Common myeloid progenitor, CD34-positive (primary cell): ENCODE measurements at regions not wholly inside any gene's neighbourhood (a gene's known extent, or its start where the extent isn't known, plus 50 kb on each side); places are given as distances from the start of the nearest gene placed in this dataset.

Experiments used
- CTCF ChIA-PET: fragments of 350-600 bp; sonication (Branson Sonifier 250); formaldehyde crosslinking; loops from one replicate; lab custom pipeline; 2021; ENCODE audit warnings: antibody characterized with exemption; lab: Charles Lee
- POLR2A ChIA-PET: fragments of 350-600 bp; sonication (Branson Sonifier 250); formaldehyde crosslinking; loops from one replicate; lab custom pipeline; 2021; ENCODE audit warnings: antibody characterized with exemption; lab: Charles Lee
- DNase-seq, 3 donors: peaks; one replicate each; pipeline versions ENCODE4 v3.0.0 to v3.0.0-alpha.2; 2013
- H3K27ac ChIP-seq, 2 experiments: 1 replicate in 1 of 2; 2 replicates in 1 of 2; pipeline ENCODE4 v1.7.0; 2013; ENCODE audit warnings: inconsistent platforms in 2 of 2, low read length in 2 of 2, mild to moderate bottlenecking in 2 of 2, low read depth in 1 of 2, moderate library complexity in 1 of 2; ENCODE audit not compliant: severe bottlenecking in 2 of 2, insufficient read depth in 1 of 2, poor library complexity in 1 of 2
- H3K27me3 ChIP-seq, 5 experiments: replicated peaks in 2 of 5; 1 replicate in 3 of 5; 2 replicates in 2 of 5; pipeline versions ENCODE4 v1.6.1 to v1.7.0; 2013; ENCODE audit warnings: low read length in 4 of 5, mild to moderate bottlenecking in 2 of 5, moderate library complexity in 2 of 5, inconsistent platforms in 1 of 5; ENCODE audit not compliant: insufficient read depth in 5 of 5, control insufficient read depth in 4 of 5
- H3K36me3 ChIP-seq, 4 experiments: 1 replicate in 2 of 4; 2 replicates in 2 of 4; pipeline versions ENCODE4 v1.6.1 to v1.7.0; 2013; ENCODE audit warnings: low read length in 3 of 4, control low read depth in 1 of 4, mild to moderate bottlenecking in 1 of 4; ENCODE audit not compliant: control insufficient read depth in 4 of 4, insufficient read depth in 4 of 4
- H3K4me1 ChIP-seq, 4 experiments: 1 replicate in 3 of 4; 2 replicates in 1 of 4; pipeline versions ENCODE4 v1.6.1 to v1.7.1; 2013; ENCODE audit warnings: low read length in 3 of 4, mild to moderate bottlenecking in 3 of 4, control low read depth in 1 of 4, inconsistent platforms in 1 of 4, moderate library complexity in 1 of 4; ENCODE audit not compliant: control insufficient read depth in 4 of 4, insufficient read depth in 4 of 4; ENCODE audit errors: control extremely low read depth in 1 of 4
- H3K4me3 ChIP-seq, 7 experiments: 1 replicate in 4 of 7; 2 replicates in 3 of 7; pipeline versions ENCODE4 v1.5.1 to v1.7.0; 2013; ENCODE audit warnings: mild to moderate bottlenecking in 7 of 7, low read length in 6 of 7, moderate library complexity in 6 of 7, inconsistent platforms in 2 of 7, low read depth in 2 of 7, control low read depth in 1 of 7; ENCODE audit not compliant: insufficient read depth in 4 of 7, control insufficient read depth in 1 of 7; ENCODE audit errors: extremely low read depth in 1 of 7
- H3K9me3 ChIP-seq, 5 experiments: 1 replicate in 4 of 5; 2 replicates in 1 of 5; pipeline versions ENCODE4 v1.6.1 to v1.7.1; 2013; ENCODE audit warnings: low read length in 4 of 5, mild to moderate bottlenecking in 2 of 5, inconsistent platforms in 1 of 5, low read depth in 1 of 5, moderate library complexity in 1 of 5; ENCODE audit not compliant: control insufficient read depth in 4 of 5, insufficient read depth in 2 of 5; ENCODE audit errors: control extremely low read depth in 1 of 5
- WGBS: methylation state at CpG from one replicate; pipeline ENCODE4 v1.1.5; 2013; ENCODE audit not compliant: insufficient coverage; 5-methylcytosine and 5-hydroxymethylcytosine counted together

GRCh38 chr18:56019908-56020307 is 431.9 kb upstream of the TCF4 start:
- H3K27ac ChIP-seq: no peak overlapping the region
- no peaks in the 10 kb centered on the region for H3K36me3 ChIP-seq
- peaks cover 0 to 12% (median 4%) of the 10 kb centered on the region in 4 experiments for H3K4me1 ChIP-seq
- peak overlapping the region in 1 of 7 experiments; percentile 24 for H3K4me3 ChIP-seq
- WGBS: 26% methylated on average over 4 of the region's 5 CpGs
- ChIA-PET POLR2A (no interaction called here), CTCF (interaction anchor here (0.6 kb wide), 1 partner anchor 603 kb away, joined by 3 read pairs; no protein-coding TSS in a partner anchor)
- H3K9me3 ChIP-seq: no peaks in the 10 kb centered on the region
- DNase-seq: peak in 2 of 3 donors; percentile 21 to 36
- H3K27me3 ChIP-seq: no peaks in the 10 kb centered on the region

- ChIA-PET POLR2A (no interaction called here), CTCF (no interaction called here)
- Histone ChIP-seq H3K27ac (no peak overlapping the region), H3K4me3 (no peak overlapping the region), H3K27me3 (no peaks in the 10 kb centered on the region), H3K36me3 (no peaks in the 10 kb centered on the region), H3K9me3 (no peaks in the 10 kb centered on the region), H3K4me1 (peaks cover 0 to 12% (median 4%) of the 10 kb centered on the region in 4 experiments)
- DNase-seq: no peak
- WGBS: no CpG with 5 or more reads among the region's 2 CpGs
These were observed 431.2 kb upstream of the TCF4 start for GRCh38 chr18:56019156-56019555.

GRCh38 chr18:56009411-56009810 is 421.4 kb upstream of the TCF4 start:
- H3K36me3 ChIP-seq: no peaks in the 10 kb centered on the region
- no peak overlapping the region for H3K27ac ChIP-seq
- 100% methylated on average over 1 of the region's 1 CpG for WGBS
- ChIA-PET CTCF (no interaction called here), POLR2A (no interaction called here)
- H3K4me1 ChIP-seq: no peaks in the 10 kb centered on the region
- no peak for DNase-seq
- peaks cover 0 to 2% (median 0%) of the 10 kb centered on the region in 5 experiments for H3K9me3 ChIP-seq
- no peak overlapping the region for H3K4me3 ChIP-seq
- no peaks in the 10 kb centered on the region for H3K27me3 ChIP-seq

GRCh38 chr18:56003720-56004088 is 415.7 kb upstream of the TCF4 start:
- H3K27me3 ChIP-seq: no peaks in the 10 kb centered on the region
- H3K9me3 ChIP-seq: no peaks in the 10 kb centered on the region
- 90% methylated on average over 5 of the region's 5 CpGs for WGBS
- POLR2A ChIA-PET: no interaction called here
- H3K36me3 ChIP-seq: no peaks in the 10 kb centered on the region
- DNase-seq: no peak
- no peaks in the 10 kb centered on the region for H3K4me1 ChIP-seq
- CTCF ChIA-PET: no interaction called here
- no peak overlapping the region for H3K4me3 ChIP-seq
- H3K27ac ChIP-seq: no peak overlapping the region

- no peak for DNase-seq
- no CpG with 5 or more reads among the region's 1 CpG for WGBS
- ChIA-PET POLR2A (no interaction called here), CTCF (no interaction called here)
- Histone ChIP-seq H3K9me3 (no peaks in the 10 kb centered on the region), H3K27ac (no peak overlapping the region), H3K4me3 (no peak overlapping the region), H3K27me3 (no peaks in the 10 kb centered on the region), H3K4me1 (no peaks in the 10 kb centered on the region), H3K36me3 (no peaks in the 10 kb centered on the region)
These were observed 415.2 kb upstream of the TCF4 start for GRCh38 chr18:56003009-56003719.

- H3K27ac ChIP-seq: no peak overlapping the region
- H3K27me3 ChIP-seq: no peaks in the 10 kb centered on the region
- ChIA-PET CTCF (no interaction called here), POLR2A (no interaction called here)
- DNase-seq: no peak
- H3K4me3 ChIP-seq: no peak overlapping the region
- H3K36me3 ChIP-seq: no peaks in the 10 kb centered on the region
- no peaks in the 10 kb centered on the region for H3K9me3 ChIP-seq
- H3K4me1 ChIP-seq: peaks cover 0 to 12% (median 9%) of the 10 kb centered on the region in 4 experiments
- 90% methylated on average over 2 of the region's 4 CpGs for WGBS
These were observed 413.6 kb upstream of the TCF4 start for GRCh38 chr18:56001576-56001975.

GRCh38 chr18:56000041-56000440 is 412.0 kb upstream of the TCF4 start:
- H3K27ac ChIP-seq: no peak overlapping the region
- WGBS: 100% methylated on average over 4 of the region's 6 CpGs
- H3K4me3 ChIP-seq: no peak overlapping the region
- POLR2A ChIA-PET: no interaction called here
- no peaks in the 10 kb centered on the region for H3K27me3 ChIP-seq
- CTCF ChIA-PET: no interaction called here
- H3K36me3 ChIP-seq: no peaks in the 10 kb centered on the region
- DNase-seq: no peak
- H3K9me3 ChIP-seq: no peaks in the 10 kb centered on the region
- peaks cover 0 to 12% (median 9%) of the 10 kb centered on the region in 4 experiments for H3K4me1 ChIP-seq
